ENCODE measurements at regions not wholly inside any gene's neighbourhood (a gene's known extent, or its start where the extent isn't known, plus 50 kb on each side); places are given as distances from the start of the nearest gene placed in this dataset.

DNA sequence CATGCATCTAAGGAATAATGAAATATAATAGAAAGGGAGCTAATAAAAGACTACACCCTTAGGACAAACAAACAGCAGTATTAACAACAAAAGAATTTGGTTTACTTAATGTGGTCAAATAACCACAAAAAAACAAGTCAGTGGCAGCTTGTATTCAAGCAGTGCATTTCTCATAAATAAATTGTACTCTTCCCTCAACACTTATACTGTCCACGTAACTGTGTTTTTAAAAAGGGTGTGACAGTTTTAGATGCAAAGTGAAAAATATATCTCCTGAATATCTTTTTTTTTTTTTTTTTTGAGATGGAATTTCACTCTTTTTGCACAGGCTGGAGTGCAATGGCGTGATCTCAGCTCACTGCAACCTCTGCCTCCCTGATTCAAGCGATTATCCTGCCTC lies 698.2 kb upstream of the CADM2 start (continued):
- TF ChIP-seq RAD21 (conservative IDR thresholded peaks at IDR 0.05) (no peak), MXI1 (conservative IDR thresholded peaks at IDR 0.05; ENCODE audit: poor library complexity, severe bottlenecking) (no peak)

DNA sequence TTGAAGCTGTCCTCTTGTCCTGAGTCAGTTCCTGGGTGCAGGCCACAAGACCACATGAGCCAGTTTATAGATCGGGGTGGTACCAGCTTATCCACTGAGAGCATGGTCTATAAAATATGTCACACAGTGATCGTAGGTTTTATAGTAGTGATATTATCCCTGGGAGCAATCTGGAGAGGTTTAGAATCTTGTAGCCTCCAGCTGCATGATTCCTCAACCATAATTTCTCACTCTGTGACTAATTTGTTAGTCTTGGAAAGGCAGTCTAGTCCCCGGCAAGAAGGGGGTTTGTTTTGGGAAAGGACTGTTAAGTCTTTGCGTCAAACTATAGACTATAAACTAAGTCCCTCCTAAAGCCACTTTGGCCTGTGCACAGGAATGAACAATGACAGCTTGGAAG lies 693.0 kb upstream of the CADM2 start:
- Histone ChIP-seq H3K27ac (ENCODE audit: low read length) (no peak overlapping the region), H3K4me3 (ENCODE audit: low read length) (no peak overlapping the region), H3K36me3 (ENCODE audit: insufficient read depth, low read length) (no peaks in the 10 kb centered on the region), H3K9ac (ENCODE audit: low read length) (no peak overlapping the region), H3K4me2 (ENCODE audit: low read length) (no peak overlapping the region), H3K9me2 (ENCODE audit: insufficient read depth, low read length) (no peaks in the 10 kb centered on the region), H3K79me2 (replicated peaks; ENCODE audit: insufficient read depth, low read length) (no peaks in the 10 kb centered on the region), H3F3A (ENCODE audit: insufficient read depth, low read length, poor library complexity, severe bottlenecking) (no peaks in the 10 kb centered on the region), H3K9me3 (ENCODE audit: low read length) (no peaks in the 10 kb centered on the region), H3K27me3 (ENCODE audit: insufficient read depth, low read depth, low read length) (no peaks in the 10 kb centered on the region), H2AFZ (ENCODE audit: low read depth, low read length) (no peak overlapping the region), H4K20me1 (ENCODE audit: insufficient read depth) (no peaks in the 10 kb centered on the region)
- TF ChIP-seq, protein P1, sequence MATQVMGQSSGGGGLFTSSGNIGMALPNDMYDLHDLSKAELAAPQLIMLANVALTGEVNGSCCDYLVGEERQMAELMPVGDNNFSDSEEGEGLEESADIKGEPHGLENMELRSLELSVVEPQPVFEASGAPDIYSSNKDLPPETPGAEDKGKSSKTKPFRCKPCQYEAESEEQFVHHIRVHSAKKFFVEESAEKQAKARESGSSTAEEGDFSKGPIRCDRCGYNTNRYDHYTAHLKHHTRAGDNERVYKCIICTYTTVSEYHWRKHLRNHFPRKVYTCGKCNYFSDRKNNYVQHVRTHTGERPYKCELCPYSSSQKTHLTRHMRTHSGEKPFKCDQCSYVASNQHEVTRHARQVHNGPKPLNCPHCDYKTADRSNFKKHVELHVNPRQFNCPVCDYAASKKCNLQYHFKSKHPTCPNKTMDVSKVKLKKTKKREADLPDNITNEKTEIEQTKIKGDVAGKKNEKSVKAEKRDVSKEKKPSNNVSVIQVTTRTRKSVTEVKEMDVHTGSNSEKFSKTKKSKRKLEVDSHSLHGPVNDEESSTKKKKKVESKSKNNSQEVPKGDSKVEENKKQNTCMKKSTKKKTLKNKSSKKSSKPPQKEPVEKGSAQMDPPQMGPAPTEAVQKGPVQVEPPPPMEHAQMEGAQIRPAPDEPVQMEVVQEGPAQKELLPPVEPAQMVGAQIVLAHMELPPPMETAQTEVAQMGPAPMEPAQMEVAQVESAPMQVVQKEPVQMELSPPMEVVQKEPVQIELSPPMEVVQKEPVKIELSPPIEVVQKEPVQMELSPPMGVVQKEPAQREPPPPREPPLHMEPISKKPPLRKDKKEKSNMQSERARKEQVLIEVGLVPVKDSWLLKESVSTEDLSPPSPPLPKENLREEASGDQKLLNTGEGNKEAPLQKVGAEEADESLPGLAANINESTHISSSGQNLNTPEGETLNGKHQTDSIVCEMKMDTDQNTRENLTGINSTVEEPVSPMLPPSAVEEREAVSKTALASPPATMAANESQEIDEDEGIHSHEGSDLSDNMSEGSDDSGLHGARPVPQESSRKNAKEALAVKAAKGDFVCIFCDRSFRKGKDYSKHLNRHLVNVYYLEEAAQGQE (IDR thresholded peaks at IDR 0.05; ENCODE audit: borderline replicate concordance), result no peak
- TF ChIP-seq POLR2AphosphoS5 (IDR thresholded peaks at IDR 0.05) (no peak), RAD21 (conservative IDR thresholded peaks at IDR 0.05) (no peak), EP300 (conservative IDR thresholded peaks at IDR 0.05; ENCODE audit: poor library complexity, severe bottlenecking) (no peak), TAF1 (IDR thresholded peaks at IDR 0.05; ENCODE audit: low read depth) (no peak), MXI1 (conservative IDR thresholded peaks at IDR 0.05; ENCODE audit: poor library complexity, severe bottlenecking) (no peak), SMC3 (conservative IDR thresholded peaks at IDR 0.05; ENCODE audit: poor library complexity) (no peak), EZH2 (IDR thresholded peaks at IDR 0.05; ENCODE audit: borderline replicate concordance, insufficient read depth, low read length, poor library complexity, severe bottlenecking) (no peak)
- TF ChIP-seq, protein P2, sequence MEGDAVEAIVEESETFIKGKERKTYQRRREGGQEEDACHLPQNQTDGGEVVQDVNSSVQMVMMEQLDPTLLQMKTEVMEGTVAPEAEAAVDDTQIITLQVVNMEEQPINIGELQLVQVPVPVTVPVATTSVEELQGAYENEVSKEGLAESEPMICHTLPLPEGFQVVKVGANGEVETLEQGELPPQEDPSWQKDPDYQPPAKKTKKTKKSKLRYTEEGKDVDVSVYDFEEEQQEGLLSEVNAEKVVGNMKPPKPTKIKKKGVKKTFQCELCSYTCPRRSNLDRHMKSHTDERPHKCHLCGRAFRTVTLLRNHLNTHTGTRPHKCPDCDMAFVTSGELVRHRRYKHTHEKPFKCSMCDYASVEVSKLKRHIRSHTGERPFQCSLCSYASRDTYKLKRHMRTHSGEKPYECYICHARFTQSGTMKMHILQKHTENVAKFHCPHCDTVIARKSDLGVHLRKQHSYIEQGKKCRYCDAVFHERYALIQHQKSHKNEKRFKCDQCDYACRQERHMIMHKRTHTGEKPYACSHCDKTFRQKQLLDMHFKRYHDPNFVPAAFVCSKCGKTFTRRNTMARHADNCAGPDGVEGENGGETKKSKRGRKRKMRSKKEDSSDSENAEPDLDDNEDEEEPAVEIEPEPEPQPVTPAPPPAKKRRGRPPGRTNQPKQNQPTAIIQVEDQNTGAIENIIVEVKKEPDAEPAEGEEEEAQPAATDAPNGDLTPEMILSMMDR (IDR thresholded peaks at IDR 0.05; ENCODE audit: poor library complexity, severe bottlenecking), result no peak

DNA sequence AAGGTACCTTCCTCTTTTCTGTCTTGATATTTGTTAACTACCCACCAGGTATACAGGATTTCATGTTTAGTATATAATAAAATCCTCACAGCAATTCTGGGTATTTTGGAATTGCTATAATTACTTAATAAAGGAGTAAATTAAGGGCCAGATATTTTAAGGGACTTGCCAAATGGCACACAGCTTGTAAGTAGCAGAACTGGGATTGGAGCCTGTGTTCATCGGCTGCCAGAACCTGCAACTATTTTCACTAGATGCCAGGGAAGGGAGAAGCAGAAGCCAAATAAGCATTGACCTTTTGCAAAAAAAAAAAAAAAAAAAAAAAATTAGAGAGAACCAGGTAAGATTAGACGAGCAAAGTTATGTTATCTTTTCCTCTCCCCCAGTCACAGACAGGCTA lies 683.3 kb upstream of the CADM2 start:
- no peaks in the 10 kb centered on the region for H3K9me2 ChIP-seq (ENCODE audit: insufficient read depth, low read length)
- H3K79me2 ChIP-seq (replicated peaks; ENCODE audit: insufficient read depth, low read length), result no peaks in the 10 kb centered on the region
- no peak overlapping the region for H3K9ac ChIP-seq (ENCODE audit: low read length)
- H3F3A ChIP-seq (ENCODE audit: insufficient read depth, low read length, poor library complexity, severe bottlenecking), result no peaks in the 10 kb centered on the region
- H4K20me1 ChIP-seq (ENCODE audit: insufficient read depth), result no peaks in the 10 kb centered on the region
- no peaks in the 10 kb centered on the region for H3K36me3 ChIP-seq (ENCODE audit: insufficient read depth, low read length)
- TF ChIP-seq, protein P1 (IDR thresholded peaks at IDR 0.05; ENCODE audit: borderline replicate concordance), result no peak
- TF ChIP-seq POLR2AphosphoS5 (IDR thresholded peaks at IDR 0.05) (no peak), SMC3 (conservative IDR thresholded peaks at IDR 0.05; ENCODE audit: poor library complexity) (no peak), MXI1 (conservative IDR thresholded peaks at IDR 0.05; ENCODE audit: poor library complexity, severe bottlenecking) (no peak), EP300 (conservative IDR thresholded peaks at IDR 0.05; ENCODE audit: poor library complexity, severe bottlenecking) (no peak), RAD21 (conservative IDR thresholded peaks at IDR 0.05) (no peak), TAF1 (IDR thresholded peaks at IDR 0.05; ENCODE audit: low read depth) (no peak), EZH2 (IDR thresholded peaks at IDR 0.05; ENCODE audit: borderline replicate concordance, insufficient read depth, low read length, poor library complexity, severe bottlenecking) (no peak)
- TF ChIP-seq, protein P2 (IDR thresholded peaks at IDR 0.05; ENCODE audit: poor library complexity, severe bottlenecking), result no peak
- H2AFZ ChIP-seq (ENCODE audit: low read depth, low read length), result no peak overlapping the region
- no peaks in the 10 kb centered on the region for H3K27me3 ChIP-seq (ENCODE audit: insufficient read depth, low read depth, low read length)
- H3K9me3 ChIP-seq (ENCODE audit: low read length), result no peaks in the 10 kb centered on the region
- no peak overlapping the region for H3K4me3 ChIP-seq (ENCODE audit: low read length)
- no peak overlapping the region for H3K4me2 ChIP-seq (ENCODE audit: low read length)
- H3K27ac ChIP-seq (ENCODE audit: low read length), result no peak overlapping the region
